ENCODE measurements at regions not wholly inside any gene's neighbourhood (a gene's known extent, or its start where the extent isn't known, plus 50 kb on each side); places are given as distances from the start of the nearest gene placed in this dataset.

DNA sequence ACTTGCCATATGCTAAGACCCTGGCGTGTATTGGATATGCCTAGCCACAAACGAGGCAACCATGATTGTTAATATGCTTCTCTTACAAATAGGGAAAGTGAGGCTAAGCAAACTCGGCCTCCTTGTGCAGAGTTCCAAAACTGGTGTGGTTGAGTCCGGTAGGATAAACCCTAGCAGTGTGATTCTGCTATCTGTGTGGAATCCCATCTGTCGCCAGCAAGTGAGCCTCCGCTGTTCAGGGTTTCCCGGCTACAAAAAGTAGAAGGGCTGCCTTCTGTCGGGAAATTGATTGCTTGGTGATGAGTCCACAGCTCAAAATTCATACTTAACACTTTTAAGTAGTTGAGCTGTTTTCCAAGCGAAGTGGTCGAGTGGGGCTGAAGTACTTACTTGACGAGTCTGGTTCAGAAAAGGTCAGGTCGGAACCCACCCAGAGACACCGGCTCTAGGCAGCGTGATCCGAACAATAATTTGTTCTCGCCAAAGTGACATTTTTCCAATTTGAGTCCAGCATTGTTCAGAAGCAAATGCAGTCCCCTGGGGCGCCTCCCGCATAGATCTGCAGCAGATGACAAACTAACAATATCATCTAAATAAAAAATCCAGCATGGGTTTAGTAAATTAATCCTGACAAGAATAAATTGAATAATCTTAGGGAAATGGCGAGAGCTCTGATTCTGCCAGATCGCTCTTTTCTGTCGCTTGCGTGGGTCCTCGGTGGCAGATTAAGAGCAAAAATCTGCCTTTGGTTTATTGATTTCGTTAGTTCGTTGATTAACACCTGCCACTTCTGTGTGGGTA is 686.7 kb upstream of the RBFOX1 start:
- no peak for DNase-seq

DNA sequence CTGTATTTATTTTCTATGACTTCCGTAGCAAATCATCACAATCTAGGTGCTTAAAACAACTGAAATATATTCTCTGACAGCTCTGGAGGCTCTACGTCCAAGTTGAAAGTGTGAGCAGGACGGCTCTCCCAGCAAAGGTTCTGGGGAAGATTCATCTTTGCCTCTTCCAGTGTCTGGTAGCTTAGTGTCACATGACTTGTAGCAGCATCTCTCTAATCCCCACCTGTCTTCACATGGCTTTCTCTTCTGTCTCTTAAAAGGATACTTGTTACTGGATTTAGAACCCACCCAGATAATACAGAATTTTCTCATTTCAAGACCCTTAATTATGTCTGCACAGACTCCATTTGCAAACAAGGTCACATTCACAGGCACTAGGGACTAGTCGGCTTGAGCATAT is 687.7 kb upstream of the RBFOX1 start:
- no peak for DNase-seq

GRCh38 chr16:6643080-6643686 is 689.5 kb upstream of the RBFOX1 start:
- peak; percentile 48 for DNase-seq

DNA sequence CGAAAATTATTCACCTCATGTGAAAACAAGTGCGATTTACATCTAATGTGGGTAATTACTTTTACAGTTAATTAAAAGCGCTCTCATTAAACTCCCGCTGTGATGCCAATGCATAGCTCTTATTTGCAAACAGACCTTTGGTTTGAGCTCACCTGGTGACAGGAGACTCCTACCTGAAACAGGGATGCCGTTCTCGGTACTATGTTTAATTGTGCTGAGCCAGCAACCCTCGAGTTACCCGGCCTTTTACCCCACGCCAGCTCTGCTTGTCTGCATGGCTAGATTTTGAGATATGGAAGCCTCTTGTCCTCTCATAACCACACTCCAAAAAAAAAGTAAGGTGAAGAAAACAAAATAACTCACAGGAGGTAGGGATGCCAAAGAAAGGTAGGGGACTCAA is 690.4 kb upstream of the RBFOX1 start:
- DNase-seq = no peak

DNA sequence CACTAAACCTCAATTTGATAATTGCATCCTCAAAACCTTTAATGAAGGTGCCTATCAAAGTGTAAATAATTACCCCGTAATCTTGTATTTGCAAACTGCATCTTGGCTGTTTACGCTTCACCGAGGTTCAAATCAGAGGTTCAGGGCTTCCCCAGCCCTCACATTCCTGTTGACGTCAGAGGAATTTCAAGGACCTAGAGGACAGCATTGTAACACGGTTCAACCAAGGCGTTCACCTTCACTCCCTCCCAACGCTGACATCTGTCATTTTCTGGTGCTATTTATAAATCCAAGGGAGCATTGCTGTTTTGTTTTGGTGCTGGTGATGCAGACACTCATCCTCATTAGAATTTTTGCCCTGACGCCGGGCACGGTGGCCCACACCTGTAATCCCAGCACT is 691.6 kb upstream of the RBFOX1 start:
- DNase-seq = no peak

GRCh38 chr16:6636457-6636856 is 696.2 kb upstream of the RBFOX1 start:
- no peak for DNase-seq

DNA sequence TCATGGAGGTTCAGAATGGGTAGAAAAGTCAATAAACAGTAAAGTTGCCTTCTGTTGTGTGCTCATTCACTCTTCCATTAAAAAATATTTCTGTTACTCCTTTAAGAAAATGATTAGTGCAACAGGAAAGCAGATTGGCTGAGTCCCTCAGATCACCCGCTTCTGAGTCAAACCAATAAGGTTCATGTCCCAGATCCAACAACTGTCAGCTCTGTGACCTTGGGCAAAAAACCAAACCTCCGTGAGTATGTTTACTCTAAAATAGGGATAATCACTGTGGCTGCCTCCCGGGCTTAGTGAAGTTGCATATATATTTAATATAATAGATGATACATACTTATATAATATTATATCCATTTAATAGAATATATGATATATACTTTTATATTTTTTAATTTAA is 698.5 kb upstream of the RBFOX1 start:
- DNase-seq = no peak

DNA sequence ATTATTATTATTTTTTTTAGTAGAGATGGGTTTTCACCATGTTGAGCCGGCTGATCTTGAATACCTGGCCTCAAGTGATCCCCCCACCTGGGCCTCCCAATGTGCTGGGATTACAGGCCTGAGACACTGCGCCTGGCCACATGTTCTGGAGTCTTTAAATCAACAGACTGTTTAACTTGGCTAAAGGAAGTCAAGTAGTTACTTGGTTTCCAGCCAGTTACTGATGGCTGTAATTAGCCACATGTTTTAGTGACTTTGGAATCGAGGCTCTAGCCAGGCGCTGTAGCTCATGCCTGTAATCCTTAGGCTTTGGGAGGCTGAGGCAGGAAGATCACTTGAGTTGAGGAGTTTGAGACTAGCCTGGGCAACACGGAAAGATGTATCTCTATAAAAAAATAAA is 699.2 kb upstream of the RBFOX1 start:
- no peak for DNase-seq

DNA sequence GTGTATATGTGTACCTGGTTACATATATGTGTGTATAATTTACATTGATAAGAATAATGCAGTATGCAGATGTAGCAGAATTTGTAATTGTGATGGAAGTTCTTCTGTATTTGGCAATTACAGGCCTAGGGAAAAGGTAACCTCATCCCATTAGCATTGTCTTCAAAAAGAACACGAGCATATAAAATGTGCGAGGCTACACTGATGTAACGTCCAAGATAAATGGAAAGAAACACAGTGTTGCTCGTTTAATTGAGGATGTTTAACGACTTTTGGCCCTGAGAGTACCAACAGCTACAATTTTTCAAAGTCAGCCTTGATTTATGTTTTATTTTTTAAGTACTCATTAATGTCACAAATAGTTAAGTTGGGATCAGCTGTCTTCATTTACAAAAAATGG is 703.5 kb upstream of the RBFOX1 start:
- no peak for DNase-seq

GRCh38 chr16:6625606-6626005 is 707.0 kb upstream of the RBFOX1 start:
- DNase-seq = no peak

- DNase-seq = no peak
Measured at GRCh38 chr16:6618874-6619273, 713.8 kb upstream of the RBFOX1 start.

DNA sequence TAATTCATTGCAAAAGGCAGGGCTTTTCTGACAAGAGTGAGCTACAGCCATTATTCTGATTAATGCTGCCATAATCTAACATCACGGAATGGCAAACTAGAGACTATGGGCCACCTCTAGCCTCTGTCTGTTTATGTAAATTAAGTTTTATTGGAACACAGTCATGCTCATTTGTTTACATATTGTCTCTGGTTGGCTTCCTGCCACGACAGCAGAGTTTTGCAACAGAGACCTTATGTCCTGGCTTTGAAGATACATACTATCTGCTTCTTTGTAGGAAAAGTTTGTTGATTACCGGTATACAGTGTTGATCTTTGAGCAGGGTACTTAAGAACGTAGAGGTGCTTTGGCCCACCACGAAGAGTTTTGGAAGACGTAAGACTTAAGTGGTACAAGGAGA is 715.9 kb upstream of the RBFOX1 start:
- no peak for DNase-seq

DNA sequence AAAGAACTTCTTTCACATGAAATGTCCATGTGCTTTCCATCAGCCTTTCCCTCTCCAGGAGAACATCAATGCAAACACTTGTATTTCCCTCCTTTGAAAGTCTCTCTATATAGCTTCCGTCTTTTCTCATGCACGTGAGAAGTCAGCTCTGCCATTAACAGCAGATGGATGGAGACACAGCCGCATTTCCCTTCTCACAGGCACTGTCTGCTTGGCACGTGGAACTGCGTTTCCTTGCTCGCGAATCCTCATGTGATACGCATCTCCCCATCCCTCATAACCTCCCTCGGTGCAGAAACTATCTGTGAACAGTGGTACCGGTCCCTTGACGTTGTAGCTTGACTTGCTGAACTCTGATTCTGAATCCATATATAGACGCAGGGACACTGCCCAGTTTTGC is 717.0 kb upstream of the RBFOX1 start:
- DNase-seq = no peak

GRCh38 chr16:6611535-6611934 is 721.1 kb upstream of the RBFOX1 start:
- no peak for DNase-seq

GRCh38 chr16:6605490-6605889 is 727.2 kb upstream of the RBFOX1 start:
- DNase-seq = no peak

- DNase-seq = no peak
Measured at GRCh38 chr16:6603780-6604325, 728.8 kb upstream of the RBFOX1 start.

- DNase-seq = no peak
Measured at GRCh38 chr16:6602405-6602804, 730.2 kb upstream of the RBFOX1 start.

- no peak for DNase-seq
Measured at GRCh38 chr16:6600167-6600566, 732.5 kb upstream of the RBFOX1 start.

- DNase-seq = no peak
Measured at GRCh38 chr16:6593799-6594198, 738.8 kb upstream of the RBFOX1 start.

GRCh38 chr16:6576606-6577005 is 756.0 kb upstream of the RBFOX1 start:
- no peak for DNase-seq

DNA sequence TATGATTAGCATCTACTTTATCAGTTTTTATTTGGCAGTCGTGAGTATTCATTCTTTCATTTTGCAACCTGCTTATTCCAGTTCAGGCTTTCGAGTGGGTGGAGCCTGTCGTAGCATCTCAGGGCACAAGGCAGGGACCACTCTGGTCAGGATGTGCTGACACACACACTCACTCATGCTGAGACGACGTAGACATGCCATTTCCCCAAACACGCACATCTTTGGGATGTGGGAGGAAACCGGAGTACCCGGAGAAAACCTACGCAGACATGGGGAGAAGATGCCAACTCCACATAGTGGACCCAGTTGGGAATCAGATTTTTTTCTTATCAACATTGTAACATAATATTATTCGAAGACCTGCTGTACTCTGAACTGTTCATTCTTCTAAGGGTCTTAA is 756.5 kb upstream of the RBFOX1 start:
- no peak for DNase-seq

GRCh38 chr16:6574146-6574545 is 758.5 kb upstream of the RBFOX1 start:
- DNase-seq = no peak

GRCh38 chr16:6573577-6573976 is 759.1 kb upstream of the RBFOX1 start:
- DNase-seq = no peak

- DNase-seq = no peak
Measured at GRCh38 chr16:6571044-6571443, 761.6 kb upstream of the RBFOX1 start.

DNA sequence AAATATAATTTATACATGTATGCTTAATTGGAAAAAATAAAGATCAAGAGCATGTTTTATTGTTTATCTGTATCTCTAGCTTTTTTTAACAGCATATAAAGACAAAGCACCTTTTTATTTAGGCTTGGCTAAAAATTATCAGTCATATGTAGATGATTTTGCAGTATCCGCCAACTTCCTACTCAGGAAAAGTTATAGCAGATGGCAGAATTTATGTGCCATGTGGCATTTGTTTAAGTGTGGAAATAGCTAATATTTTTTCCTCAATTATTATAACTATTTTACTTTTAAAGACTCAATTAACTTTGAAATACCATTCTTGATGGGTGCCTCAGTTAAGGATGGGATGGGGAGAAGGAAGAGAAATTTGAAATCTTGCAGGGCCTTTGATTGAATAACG is 762.1 kb upstream of the RBFOX1 start:
- no peak for DNase-seq

Measured in CD4-positive, alpha-beta T cell treated with Interleukin-21 for 1 hour (primary cell).